NCI-H187 treated with DMSO at 0.1 percent for 48 hours (cell line): ENCODE measurements at regions not wholly inside any gene's neighbourhood (a gene's known extent, or its start where the extent isn't known, plus 50 kb on each side); places are given as distances from the start of the nearest gene placed in this dataset.
A peak's percentile ranks its signal among the peaks of the same experiment; 100 is the strongest.

Experiments used
- DNase-seq: peaks from one replicate; lab custom pipeline; 2025; lab: John Stamatoyannopoulos, UW

DNA sequence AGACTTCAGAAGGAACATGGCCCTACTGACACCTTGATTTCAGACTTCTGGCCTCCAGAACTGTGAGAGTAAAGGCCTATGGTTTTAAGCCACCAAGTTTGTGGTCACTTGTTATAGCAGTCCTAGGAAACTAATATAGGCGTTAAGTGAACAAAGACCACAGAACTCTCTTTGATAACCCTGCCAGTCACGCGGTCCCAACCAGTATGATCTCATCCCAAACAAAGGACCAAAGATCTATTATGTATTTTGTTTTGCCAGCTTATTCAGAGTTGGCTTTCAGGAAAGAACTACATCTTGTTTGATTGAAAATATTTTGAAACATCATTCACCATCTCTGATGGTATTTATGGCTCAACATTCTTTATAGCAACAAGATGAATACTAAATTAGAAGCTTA lies 294.4 kb upstream of the SLCO3A1 start:
- DNase-seq = no peak

DNA sequence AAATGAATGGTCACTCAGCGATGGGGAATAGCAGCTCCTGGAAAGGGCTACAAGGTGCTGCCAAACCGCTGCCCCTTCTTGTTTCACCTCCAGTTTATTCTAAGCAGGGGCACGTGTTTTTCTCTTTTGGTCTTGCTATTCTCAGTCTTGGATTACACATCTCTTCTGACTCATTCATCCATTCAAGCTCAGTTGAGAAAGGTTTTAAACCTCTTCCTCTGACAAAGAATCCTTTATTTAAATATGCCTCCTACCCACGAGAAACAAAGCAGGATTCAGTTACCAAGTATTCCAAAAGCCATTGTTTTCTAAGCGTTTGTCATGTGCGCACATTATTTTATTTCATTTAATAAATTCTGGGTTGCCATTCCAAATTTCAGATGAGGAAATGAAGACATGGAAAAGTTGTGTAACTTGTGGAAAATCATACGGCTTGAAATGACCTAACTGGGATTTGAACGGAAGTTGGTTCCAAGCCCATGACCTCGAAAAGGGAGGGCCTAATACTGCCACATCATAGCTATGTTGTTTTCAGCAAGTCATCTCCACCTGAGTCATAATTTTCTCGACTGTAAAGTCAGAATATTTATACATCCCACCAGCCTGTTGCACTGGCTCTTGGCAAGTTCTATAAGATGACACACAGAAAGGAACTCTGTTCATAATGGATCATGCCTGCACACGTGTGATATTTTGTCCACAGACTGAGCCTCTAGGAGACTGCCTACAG lies 292.0 kb upstream of the SLCO3A1 start:
- DNase-seq = no peak

GRCh38 chr15:91562698-91563097 lies 290.8 kb upstream of the SLCO3A1 start:
- DNase-seq = no peak

GRCh38 chr15:91564631-91565030 lies 288.9 kb upstream of the SLCO3A1 start:
- no peak for DNase-seq

DNA sequence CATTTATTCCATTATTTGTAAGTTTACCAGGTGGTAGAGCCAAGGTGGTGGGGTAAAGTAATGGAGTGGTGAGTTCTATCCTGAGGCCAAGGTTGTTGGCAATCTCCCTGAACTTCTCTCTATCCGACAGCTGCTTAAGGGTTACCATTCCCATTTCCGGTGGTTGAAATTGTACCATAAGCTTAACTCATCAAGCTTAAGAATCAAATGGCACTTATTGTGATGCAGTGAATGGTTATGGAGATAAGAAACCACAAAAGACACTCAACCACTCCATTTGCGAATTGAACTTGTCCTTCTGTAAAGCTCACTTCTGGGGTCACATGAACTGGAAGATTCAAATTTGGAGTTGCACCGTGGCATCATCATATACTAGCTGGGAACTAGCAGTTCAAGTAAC lies 287.4 kb upstream of the SLCO3A1 start:
- DNase-seq = peak; percentile 90

GRCh38 chr15:91568036-91568435 lies 285.5 kb upstream of the SLCO3A1 start:
- DNase-seq = no peak

DNA sequence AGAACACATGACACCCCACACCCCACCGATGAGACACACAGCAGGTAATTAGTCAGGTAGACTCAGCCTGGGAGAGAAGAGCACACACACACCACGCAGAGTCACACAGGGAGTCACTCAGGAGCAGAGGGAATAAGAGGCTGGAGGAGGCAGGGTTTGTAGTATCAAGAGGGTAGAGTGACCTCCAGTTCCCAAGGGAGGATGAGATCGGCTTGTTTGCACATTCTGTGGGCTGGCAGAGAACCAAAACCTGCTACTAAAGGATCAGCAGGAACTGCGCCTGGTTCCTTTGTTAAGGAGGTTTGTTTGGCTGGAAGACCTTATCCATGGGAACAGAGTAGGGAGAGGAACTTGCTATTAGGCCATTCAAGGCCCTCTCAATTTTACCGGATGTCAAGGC lies 281.4 kb upstream of the SLCO3A1 start:
- DNase-seq = peak; percentile 98

GRCh38 chr15:91576096-91576495 lies 277.4 kb upstream of the SLCO3A1 start:
- DNase-seq = no peak

GRCh38 chr15:91578511-91578910 lies 275.0 kb upstream of the SLCO3A1 start:
- no peak for DNase-seq

- DNase-seq = no peak
These were observed 268.6 kb upstream of the SLCO3A1 start for GRCh38 chr15:91584895-91585294.

- no peak for DNase-seq
These were observed 266.9 kb upstream of the SLCO3A1 start for GRCh38 chr15:91586560-91586959.

- DNase-seq = no peak
These were observed 264.1 kb upstream of the SLCO3A1 start for GRCh38 chr15:91589360-91589759.

- DNase-seq = no peak
These were observed 260.9 kb upstream of the SLCO3A1 start for GRCh38 chr15:91592567-91592966.

- no peak for DNase-seq
These were observed 260.4 kb upstream of the SLCO3A1 start for GRCh38 chr15:91593067-91593466.

GRCh38 chr15:91593653-91594052 lies 259.9 kb upstream of the SLCO3A1 start:
- DNase-seq = no peak

DNA sequence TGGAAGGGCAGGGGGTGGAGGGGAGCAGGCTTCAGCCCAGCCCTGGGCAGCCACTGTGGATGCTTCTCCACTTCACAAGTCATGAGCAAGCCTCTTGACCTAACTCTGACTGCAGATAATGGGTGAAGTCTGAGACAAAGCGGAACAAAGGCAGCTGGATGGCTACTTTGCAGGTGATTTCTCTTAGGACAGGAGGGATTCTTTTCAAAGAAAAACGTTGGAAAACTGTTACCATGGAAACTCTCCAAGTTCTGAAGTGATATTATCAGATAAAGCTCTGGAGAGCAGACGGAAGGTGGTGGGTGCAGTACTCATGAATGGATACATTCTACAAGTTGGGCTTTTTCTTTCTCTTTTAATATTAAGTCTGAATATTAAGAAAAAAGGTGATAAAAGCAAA lies 254.2 kb upstream of the SLCO3A1 start:
- DNase-seq = no peak

GRCh38 chr15:91603384-91604080 lies 250.0 kb upstream of the SLCO3A1 start:
- no peak for DNase-seq

GRCh38 chr15:91604122-91604521 lies 249.4 kb upstream of the SLCO3A1 start:
- no peak for DNase-seq

DNA sequence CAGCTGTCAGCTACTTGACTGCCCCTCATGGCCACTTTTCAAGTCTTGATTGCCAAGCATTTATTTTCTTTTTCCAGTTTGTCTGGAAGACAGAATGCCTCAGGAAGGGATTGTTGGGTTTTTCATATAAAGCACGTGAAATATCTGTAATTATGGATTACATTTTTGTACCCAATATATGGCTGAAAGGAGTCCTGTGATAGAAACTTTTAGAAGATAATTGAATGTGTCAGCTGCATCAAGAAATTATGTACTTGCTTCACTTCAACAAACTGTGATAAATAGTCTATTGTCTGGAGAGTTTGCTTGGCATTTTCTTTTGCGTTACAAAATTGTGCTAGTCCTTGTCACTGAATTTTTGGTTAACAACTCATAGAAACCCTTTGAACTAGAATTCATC lies 247.9 kb upstream of the SLCO3A1 start:
- DNase-seq = no peak

DNA sequence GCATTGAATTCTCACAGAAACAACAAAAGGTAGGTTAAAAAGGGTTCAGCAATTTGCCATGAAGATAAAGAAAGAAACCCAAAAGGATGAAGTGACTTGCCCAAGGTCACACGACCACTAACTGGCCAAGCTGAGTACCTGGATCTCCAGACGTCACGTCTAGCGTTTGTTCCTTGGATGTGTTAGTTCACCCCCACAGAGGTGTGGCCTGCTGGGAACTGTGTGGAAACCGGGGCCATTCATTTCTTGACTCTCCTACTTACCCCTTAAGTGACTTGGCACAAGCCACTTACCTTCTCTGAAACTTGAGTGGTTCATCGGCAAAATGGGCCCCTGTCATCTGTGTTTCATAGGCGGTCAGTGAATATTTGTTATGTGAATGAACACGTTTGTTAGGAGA lies 244.3 kb upstream of the SLCO3A1 start:
- no peak for DNase-seq

DNA sequence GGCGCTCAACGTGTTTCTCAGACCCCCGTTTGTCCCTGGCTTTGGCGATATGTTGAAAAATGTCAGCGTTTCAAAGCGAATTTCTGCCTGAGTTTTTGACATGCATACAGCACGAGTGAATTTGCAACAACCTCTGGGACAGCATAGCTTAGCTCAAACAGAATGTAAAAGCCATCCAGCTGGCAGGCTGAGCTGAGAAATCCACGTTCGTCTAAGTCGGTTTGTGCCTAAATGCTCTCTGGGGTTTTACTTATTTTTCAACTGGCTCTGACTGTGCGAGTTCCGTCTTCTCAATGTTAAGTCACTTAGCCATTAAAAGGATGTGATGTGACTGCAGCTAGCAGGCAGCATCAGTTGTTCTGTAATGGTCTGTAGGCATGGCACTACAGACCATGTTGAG lies 243.5 kb upstream of the SLCO3A1 start:
- DNase-seq = no peak

DNA sequence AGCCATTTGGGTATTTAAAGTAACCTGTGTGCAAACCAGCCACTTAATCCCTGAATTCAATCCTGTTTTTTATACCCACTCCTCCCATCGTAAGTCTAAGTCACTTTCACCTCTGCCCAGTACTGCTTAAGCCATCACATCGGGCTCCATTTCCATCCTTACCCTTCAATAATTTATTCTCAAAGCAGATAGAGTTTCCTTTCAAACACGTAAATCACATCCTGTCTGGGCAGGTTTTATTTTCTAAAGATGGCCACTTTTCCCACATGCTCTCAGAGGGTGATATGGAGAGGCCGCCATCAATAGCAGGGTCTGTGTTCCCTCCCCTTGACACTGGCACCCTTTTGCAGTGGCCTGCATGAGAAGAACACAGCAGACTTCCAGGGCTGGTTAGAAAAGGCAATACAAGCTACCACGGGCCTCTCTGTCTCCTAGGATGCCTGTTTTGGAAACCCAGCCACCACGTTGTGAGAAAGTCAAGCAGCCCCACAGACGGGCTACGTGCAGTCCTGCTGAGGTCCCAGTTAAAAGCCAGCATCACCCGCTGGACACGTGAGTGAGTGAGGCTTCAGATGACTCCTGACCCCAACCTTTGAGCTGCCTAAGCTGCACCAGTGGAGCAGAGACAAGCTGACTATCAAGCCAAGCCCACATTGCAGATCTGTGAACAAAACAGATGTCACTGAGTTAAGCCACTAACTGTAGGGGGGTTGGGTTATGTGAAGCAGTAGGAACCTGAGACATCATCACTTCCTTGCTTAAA lies 241.8 kb upstream of the SLCO3A1 start:
- DNase-seq = no peak

DNA sequence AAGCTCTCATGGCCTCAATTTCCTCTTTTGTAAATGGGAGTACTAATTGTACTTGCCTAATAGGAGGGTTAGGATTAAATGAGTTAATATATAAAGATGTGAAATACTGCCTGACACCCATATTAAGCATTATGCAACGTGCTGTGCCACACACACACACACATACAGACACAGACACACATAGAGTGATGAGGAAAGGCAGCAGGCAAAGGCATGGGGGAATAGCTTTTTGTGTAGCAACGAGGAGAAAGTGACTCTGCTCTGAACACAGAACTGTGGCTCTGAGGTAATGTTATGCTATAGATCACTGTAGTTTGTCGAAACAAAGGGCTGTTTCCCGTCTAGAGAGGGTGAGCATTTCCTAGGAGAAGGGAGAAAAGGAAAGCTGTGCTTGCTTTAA lies 233.3 kb upstream of the SLCO3A1 start:
- DNase-seq = no peak
